Uterus (tissue), 2 donors: ENCODE measurements at regions not wholly inside any gene's neighbourhood (a gene's known extent, or its start where the extent isn't known, plus 50 kb on each side); places are given as distances from the start of the nearest gene placed in this dataset.

ENCODE experiments used
- POLR2A ChIP-seq, 2 donors: fragments of 450-650 bp; IDR thresholded peaks; one replicate each; pipeline ENCODE4 v1.6.1; 2016; ENCODE audit warnings: antibody characterized with exemption in 2 of 2, mild to moderate bottlenecking in 1 of 2, moderate library complexity in 1 of 2
- TF ChIP-seq, protein P1 (sequence below), 4 experiments: fragments of 200-600 bp in 2 of 4; fragments of 450-650 bp in 2 of 4; sonication (generic) in 2 of 4; IDR thresholded peaks; one replicate each; pipeline ENCODE4 v1.5.1; 2016 to 2019; ENCODE audit warnings: antibody characterized with exemption in 4 of 4, mild to moderate bottlenecking in 2 of 4, moderate library complexity in 1 of 4

DNA sequence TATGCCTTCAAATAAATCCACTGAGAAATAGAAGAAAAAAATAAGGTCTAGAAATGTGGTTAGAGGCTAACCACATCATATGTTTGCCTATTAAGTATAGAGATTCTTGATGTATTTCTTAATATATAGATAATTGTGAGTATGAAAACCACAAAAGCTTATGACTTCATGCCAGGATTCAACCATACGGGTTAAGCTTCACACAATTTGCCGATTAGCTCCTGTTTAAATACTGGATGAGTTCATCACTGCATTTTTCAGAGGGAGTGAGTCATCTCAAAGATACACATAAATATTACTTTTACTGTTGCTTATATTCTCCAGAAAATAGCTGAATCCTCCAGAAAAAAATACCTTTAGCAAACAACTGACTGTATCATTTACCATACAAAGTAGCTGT lies 79.6 kb downstream of the RPL10L start:
- TF ChIP-seq, protein P1, sequence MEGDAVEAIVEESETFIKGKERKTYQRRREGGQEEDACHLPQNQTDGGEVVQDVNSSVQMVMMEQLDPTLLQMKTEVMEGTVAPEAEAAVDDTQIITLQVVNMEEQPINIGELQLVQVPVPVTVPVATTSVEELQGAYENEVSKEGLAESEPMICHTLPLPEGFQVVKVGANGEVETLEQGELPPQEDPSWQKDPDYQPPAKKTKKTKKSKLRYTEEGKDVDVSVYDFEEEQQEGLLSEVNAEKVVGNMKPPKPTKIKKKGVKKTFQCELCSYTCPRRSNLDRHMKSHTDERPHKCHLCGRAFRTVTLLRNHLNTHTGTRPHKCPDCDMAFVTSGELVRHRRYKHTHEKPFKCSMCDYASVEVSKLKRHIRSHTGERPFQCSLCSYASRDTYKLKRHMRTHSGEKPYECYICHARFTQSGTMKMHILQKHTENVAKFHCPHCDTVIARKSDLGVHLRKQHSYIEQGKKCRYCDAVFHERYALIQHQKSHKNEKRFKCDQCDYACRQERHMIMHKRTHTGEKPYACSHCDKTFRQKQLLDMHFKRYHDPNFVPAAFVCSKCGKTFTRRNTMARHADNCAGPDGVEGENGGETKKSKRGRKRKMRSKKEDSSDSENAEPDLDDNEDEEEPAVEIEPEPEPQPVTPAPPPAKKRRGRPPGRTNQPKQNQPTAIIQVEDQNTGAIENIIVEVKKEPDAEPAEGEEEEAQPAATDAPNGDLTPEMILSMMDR (IDR thresholded peaks at IDR 0.05) = no peak
- TF ChIP-seq POLR2A (IDR thresholded peaks at IDR 0.05) = no peak
